Endodermal cell (in vitro differentiated cells): ENCODE measurements at regions not wholly inside any gene's neighbourhood (a gene's known extent, or its start where the extent isn't known, plus 50 kb on each side); places are given as distances from the start of the nearest gene placed in this dataset.

Experiments used
- DNase-seq: peaks from one replicate; pipeline ENCODE4 v3.0.0-alpha.2; 2017
- H3K27ac ChIP-seq: 2 replicates; pipeline ENCODE4 v1.5.1; 2013; ENCODE audit warnings: mild to moderate bottlenecking, low read depth, low read length, moderate library complexity
- H3K27me3 ChIP-seq: 2 replicates; pipeline ENCODE4 v1.6.1; 2013; ENCODE audit warnings: mild to moderate bottlenecking, low read length, moderate library complexity; ENCODE audit not compliant: insufficient read depth, control insufficient read depth, poor library complexity, severe bottlenecking
- H3K36me3 ChIP-seq: 2 replicates; pipeline ENCODE4 v1.7.0; 2013; ENCODE audit warnings: mild to moderate bottlenecking, low read length, moderate library complexity; ENCODE audit not compliant: control insufficient read depth, insufficient read depth
- H3K4me1 ChIP-seq: one replicate; pipeline ENCODE4 v1.7.0; 2013; ENCODE audit warnings: low read length; ENCODE audit not compliant: control insufficient read depth, insufficient read depth
- H3K4me3 ChIP-seq: 2 replicates; pipeline ENCODE4 v1.5.1; 2013; ENCODE audit warnings: mild to moderate bottlenecking, low read length, moderate library complexity
- H3K9ac ChIP-seq: 2 replicates; pipeline ENCODE4 v1.6.1; 2013; ENCODE audit warnings: mild to moderate bottlenecking, low read length, moderate library complexity; ENCODE audit not compliant: poor library complexity, severe bottlenecking; ENCODE audit errors: extremely low read depth
- H3K9me3 ChIP-seq: 2 replicates; pipeline ENCODE4 v1.6.1; 2013; ENCODE audit warnings: mild to moderate bottlenecking, low read length, moderate library complexity; ENCODE audit not compliant: control insufficient read depth
- H3K27ac Mint-ChIP-seq: 2 replicates; pipeline ENCODE4 v1.8.0; 2020; ENCODE audit warnings: mixed read lengths
- H3K27me3 Mint-ChIP-seq: 2 replicates; pipeline ENCODE4 v1.8.0; 2021; ENCODE audit warnings: mild to moderate bottlenecking, mixed read lengths; ENCODE audit not compliant: insufficient read depth
- H3K36me3 Mint-ChIP-seq: 2 replicates; pipeline ENCODE4 v1.8.0; 2020; ENCODE audit warnings: low read depth, mixed read lengths
- H3K4me1 Mint-ChIP-seq: 2 replicates; pipeline ENCODE4 v1.8.0; 2020; ENCODE audit warnings: mixed read lengths
- H3K4me3 Mint-ChIP-seq: 2 replicates; pipeline ENCODE4 v1.8.0; 2020; ENCODE audit warnings: mild to moderate bottlenecking, moderate library complexity, mixed read lengths
- H3K9me3 Mint-ChIP-seq: 2 replicates; pipeline ENCODE4 v1.8.0; 2020; ENCODE audit warnings: mild to moderate bottlenecking, mixed read lengths
- WGBS, 2 experiments: methylation state at CpG; one replicate each; pipeline versions ENCODE4 v1.1.5 to v1.1.7; 2013; ENCODE audit warnings: missing lambda C conversion rate in 2 of 2, mixed read lengths in 1 of 2; ENCODE audit not compliant: insufficient coverage in 1 of 2, insufficient read length in 1 of 2; 5-methylcytosine and 5-hydroxymethylcytosine counted together
- TF ChIP-seq, protein P1 (sequence below): fragments of 200-600 bp; sonication (generic); conservative IDR thresholded peaks from 2 replicates; pipeline ENCODE4 v1.5.0; 2021; ENCODE audit warnings: antibody characterized with exemption, mild to moderate bottlenecking

- H3K36me3 Mint-ChIP-seq = no peaks in the 10 kb centered on the region
- H3K4me3 Mint-ChIP-seq = no peak overlapping the region
- Histone ChIP-seq H3K27ac (no peak overlapping the region), H3K36me3 (no peaks in the 10 kb centered on the region), H3K9me3 (no peaks in the 10 kb centered on the region), H3K4me1 (no peaks in the 10 kb centered on the region), H3K27me3 (peaks cover 6% of the 10 kb centered on the region), H3K9ac (no peak overlapping the region), H3K4me3 (no peak overlapping the region)
- no peak for DNase-seq
- no peak overlapping the region for H3K27ac Mint-ChIP-seq
- WGBS, 2 experiments = 70 to 87% methylated on average over 1 of the region's 1 CpG
- peaks cover 6% of the 10 kb centered on the region for H3K27me3 Mint-ChIP-seq
- TF ChIP-seq, protein P1, sequence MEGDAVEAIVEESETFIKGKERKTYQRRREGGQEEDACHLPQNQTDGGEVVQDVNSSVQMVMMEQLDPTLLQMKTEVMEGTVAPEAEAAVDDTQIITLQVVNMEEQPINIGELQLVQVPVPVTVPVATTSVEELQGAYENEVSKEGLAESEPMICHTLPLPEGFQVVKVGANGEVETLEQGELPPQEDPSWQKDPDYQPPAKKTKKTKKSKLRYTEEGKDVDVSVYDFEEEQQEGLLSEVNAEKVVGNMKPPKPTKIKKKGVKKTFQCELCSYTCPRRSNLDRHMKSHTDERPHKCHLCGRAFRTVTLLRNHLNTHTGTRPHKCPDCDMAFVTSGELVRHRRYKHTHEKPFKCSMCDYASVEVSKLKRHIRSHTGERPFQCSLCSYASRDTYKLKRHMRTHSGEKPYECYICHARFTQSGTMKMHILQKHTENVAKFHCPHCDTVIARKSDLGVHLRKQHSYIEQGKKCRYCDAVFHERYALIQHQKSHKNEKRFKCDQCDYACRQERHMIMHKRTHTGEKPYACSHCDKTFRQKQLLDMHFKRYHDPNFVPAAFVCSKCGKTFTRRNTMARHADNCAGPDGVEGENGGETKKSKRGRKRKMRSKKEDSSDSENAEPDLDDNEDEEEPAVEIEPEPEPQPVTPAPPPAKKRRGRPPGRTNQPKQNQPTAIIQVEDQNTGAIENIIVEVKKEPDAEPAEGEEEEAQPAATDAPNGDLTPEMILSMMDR = no peak
- H3K4me1 Mint-ChIP-seq = peaks cover 7% of the 10 kb centered on the region
- H3K9me3 Mint-ChIP-seq = no peaks in the 10 kb centered on the region
Observed at GRCh38 chr7:94286111-94286510, 108.6 kb upstream of the COL1A2 start.

DNA sequence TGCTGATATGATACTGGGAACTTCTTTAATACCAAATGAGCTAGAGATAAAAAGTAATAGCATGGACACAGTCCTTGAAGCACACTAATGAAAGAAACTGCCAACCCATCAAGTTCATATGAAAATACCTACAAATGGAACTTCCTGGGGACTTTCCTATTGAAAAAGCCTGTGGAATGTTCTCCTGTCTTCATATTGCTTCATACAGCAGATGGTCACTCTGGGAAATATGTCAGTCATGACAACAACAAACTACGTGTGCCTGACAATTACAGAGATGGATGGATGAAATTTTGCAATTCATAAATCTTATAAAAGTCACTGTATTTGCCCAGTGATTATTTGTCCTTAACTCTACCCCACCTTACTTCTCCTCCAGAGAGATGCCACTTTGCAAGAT is 106.6 kb upstream of the COL1A2 start:
- no peak overlapping the region for H3K4me3 ChIP-seq
- H3K36me3 ChIP-seq = no peaks in the 10 kb centered on the region
- H3K4me3 Mint-ChIP-seq = no peak overlapping the region
- H3K9me3 Mint-ChIP-seq = no peaks in the 10 kb centered on the region
- H3K27me3 ChIP-seq = peaks cover 4% of the 10 kb centered on the region
- H3K36me3 Mint-ChIP-seq = no peaks in the 10 kb centered on the region
- no peak overlapping the region for H3K9ac ChIP-seq
- 100% methylated on average over 1 of the region's 1 CpG; no CpG with 5 or more reads in 1 of the 2 experiments for WGBS, 2 experiments
- H3K27me3 Mint-ChIP-seq = peaks cover 7% of the 10 kb centered on the region
- H3K4me1 Mint-ChIP-seq = peaks cover 7% of the 10 kb centered on the region
- H3K9me3 ChIP-seq = no peaks in the 10 kb centered on the region
- DNase-seq = no peak
- TF ChIP-seq, protein P1 = no peak
- H3K4me1 ChIP-seq = no peaks in the 10 kb centered on the region
- H3K27ac Mint-ChIP-seq = no peak overlapping the region
- no peak overlapping the region for H3K27ac ChIP-seq

- no peak overlapping the region for H3K27ac Mint-ChIP-seq
- WGBS, 2 experiments = 25% methylated on average over 1 of the region's 1 CpG; no CpG with 5 or more reads in 1 of the 2 experiments
- H3K36me3 ChIP-seq = no peaks in the 10 kb centered on the region
- peak; percentile 90 for DNase-seq
- H3K4me3 ChIP-seq = no peak overlapping the region
- TF ChIP-seq, protein P1 = peak; percentile 99
- no peaks in the 10 kb centered on the region for H3K9me3 ChIP-seq
- H3K9ac ChIP-seq = no peak overlapping the region
- no peaks in the 10 kb centered on the region for H3K9me3 Mint-ChIP-seq
- H3K4me1 ChIP-seq = no peaks in the 10 kb centered on the region
- H3K27me3 Mint-ChIP-seq = peaks cover 12% of the 10 kb centered on the region
- H3K36me3 Mint-ChIP-seq = no peaks in the 10 kb centered on the region
- no peak overlapping the region for H3K27ac ChIP-seq
- H3K27me3 ChIP-seq = peaks cover 4% of the 10 kb centered on the region
- peaks cover 3% of the 10 kb centered on the region for H3K4me1 Mint-ChIP-seq
- H3K4me3 Mint-ChIP-seq = no peak overlapping the region
Observed at GRCh38 chr7:94289071-94289470, 105.6 kb upstream of the COL1A2 start.
